Keratinocyte (primary cell): ENCODE measurements at regions not wholly inside any gene's neighbourhood (a gene's known extent, or its start where the extent isn't known, plus 50 kb on each side); places are given as distances from the start of the nearest gene placed in this dataset.

Experiments
- DNase-seq: peaks from one replicate; pipeline ENCODE4 v3.0.0-alpha.2; 2011; ENCODE audit warnings: low read depth, missing footprints, low spot score
- FAIRE-seq: peaks from 2 replicates; lab custom pipeline; 2011; peaks lifted over from hg19 to GRCh38; lab: Jason Lieb, UNC
- H2AFZ ChIP-seq: 2 replicates; pipeline ENCODE4 v1.6.0; 2012; ENCODE audit warnings: low read length, control low read depth, inconsistent platforms; ENCODE audit not compliant: control insufficient read depth
- H3K27ac ChIP-seq: 2 replicates; pipeline ENCODE4 v1.5.1; 2011; ENCODE audit warnings: low read length; ENCODE audit not compliant: control insufficient read depth, insufficient read depth
- H3K27me3 ChIP-seq: 3 replicates; pipeline ENCODE4 v1.6.0; 2011; ENCODE audit warnings: low read length; ENCODE audit not compliant: control insufficient read depth, insufficient read depth; ENCODE audit errors: extremely low read depth
- H3K36me3 ChIP-seq, 2 experiments: 2 replicates in 1 of 2; 3 replicates in 1 of 2; pipeline ENCODE4 v1.5.1; 2011; ENCODE audit warnings: low read length in 2 of 2, mild to moderate bottlenecking in 1 of 2; ENCODE audit not compliant: control insufficient read depth in 2 of 2, insufficient read depth in 2 of 2; ENCODE audit errors: extremely low read depth in 1 of 2
- H3K4me1 ChIP-seq: 3 replicates; pipeline ENCODE4 v1.5.1; 2011; ENCODE audit warnings: low read length; ENCODE audit not compliant: control insufficient read depth, insufficient read depth; ENCODE audit errors: extremely low read depth
- H3K4me2 ChIP-seq: 3 replicates; pipeline ENCODE4 v1.6.0; 2011; ENCODE audit warnings: low read depth, low read length; ENCODE audit not compliant: control insufficient read depth, insufficient read depth; ENCODE audit errors: extremely low read depth
- H3K4me3 ChIP-seq, 3 experiments: fragments of 200-600 bp in 1 of 3; sonication (generic) in 1 of 3; 2 replicates in 2 of 3; 3 replicates in 1 of 3; pipeline ENCODE4 v1.5.1; 2011 to 2016; ENCODE audit warnings: low read length in 3 of 3, mild to moderate bottlenecking in 3 of 3, control low read depth in 2 of 3, inconsistent platforms in 1 of 3, low read depth in 1 of 3, mixed read lengths in 1 of 3, mixed run types in 1 of 3, moderate library complexity in 1 of 3; ENCODE audit not compliant: control insufficient read depth in 2 of 3, insufficient read depth in 2 of 3; ENCODE audit errors: extremely low read depth in 1 of 3
- H3K79me2 ChIP-seq: 2 replicates; pipeline ENCODE4 v1.6.0; 2012; ENCODE audit warnings: low read length; ENCODE audit not compliant: control insufficient read depth, insufficient read depth
- H3K9ac ChIP-seq: 3 replicates; pipeline ENCODE4 v1.6.0; 2011; ENCODE audit warnings: low read length; ENCODE audit not compliant: control insufficient read depth, insufficient read depth; ENCODE audit errors: extremely low read depth
- H3K9me1 ChIP-seq: 3 replicates; pipeline ENCODE4 v1.6.0; 2011; ENCODE audit warnings: low read length; ENCODE audit not compliant: control insufficient read depth, insufficient read depth; ENCODE audit errors: extremely low read depth
- H3K9me3 ChIP-seq: 2 replicates; pipeline ENCODE4 v1.5.1; 2012; ENCODE audit warnings: low read depth, low read length; ENCODE audit not compliant: control insufficient read depth
- H4K20me1 ChIP-seq: 3 replicates; pipeline ENCODE4 v1.6.0; 2011; ENCODE audit warnings: low read length; ENCODE audit not compliant: control insufficient read depth, insufficient read depth; ENCODE audit errors: extremely low read depth
- CTCF ChIP-seq, 3 experiments: IDR thresholded peaks in 1 of 3; conservative IDR thresholded peaks in 1 of 3; optimal IDR thresholded peaks in 1 of 3; 2 replicates in 2 of 3; 3 replicates in 1 of 3; pipeline versions ENCODE3 to v1.5.1; 2011; ENCODE audit warnings: low read length in 3 of 3, mild to moderate bottlenecking in 3 of 3, moderate library complexity in 2 of 3, control low read depth in 1 of 3, inconsistent platforms in 1 of 3; ENCODE audit not compliant: insufficient read depth in 2 of 3; ENCODE audit errors: extremely low read depth in 1 of 3
- EZH2 ChIP-seq: IDR thresholded peaks from one replicate; pipeline ENCODE4 v1.6.1; 2012; ENCODE audit warnings: inconsistent platforms, mild to moderate bottlenecking, low read length, moderate library complexity
- dilution Hi-C: fragments of 300-500 bp; cut with MboI; formaldehyde crosslinking; loops from one replicate; pipeline ENCODE4 v1.7.0; 2020; ENCODE audit warnings: low sequenced_read_pairs; ENCODE audit not compliant: extremely low pct_ligation_motif_present

- H3K4me3 ChIP-seq, result no peak overlapping the region
- H3K9ac ChIP-seq, result no peak overlapping the region
- H3K36me3 ChIP-seq, result no peaks in the 10 kb centered on the region
- FAIRE-seq (peak; percentile 82), DNase-seq (no peak)
- dilution Hi-C loops, result no loop called here
- H3K27me3 ChIP-seq, result no peaks in the 10 kb centered on the region
- peaks cover 4% of the 10 kb centered on the region for H3K4me1 ChIP-seq
- H4K20me1 ChIP-seq, result no peaks in the 10 kb centered on the region
- H3K79me2 ChIP-seq, result no peaks in the 10 kb centered on the region
- TF ChIP-seq CTCF (optimal IDR thresholded peaks at IDR 0.05 in 1 of 3, IDR thresholded peaks at IDR 0.05 in 1 of 3, conservative IDR thresholded peaks at IDR 0.05 in 1 of 3; ENCODE audit: extremely low read depth in 1 of 3, insufficient read depth in 2 of 3, low read length in 3 of 3) (no peak), EZH2 (no peak)
- H3K27ac ChIP-seq, result no peak overlapping the region
- peak overlapping the region; percentile 27 for H2AFZ ChIP-seq
- no peak overlapping the region for H3K4me2 ChIP-seq
- H3K9me1 ChIP-seq, result no peaks in the 10 kb centered on the region
- H3K9me3 ChIP-seq, result no peaks in the 10 kb centered on the region
Observed at GRCh38 chr4:125243789-125244397, 70.9 kb upstream of the FAT4 start.

GRCh38 chr4:125235971-125236370 is 78.8 kb upstream of the FAT4 start:
- H3K4me1 ChIP-seq, result no peaks in the 10 kb centered on the region
- H3K9ac ChIP-seq, result no peak overlapping the region
- dilution Hi-C loops, result no loop called here
- FAIRE-seq, result no peak
- no peak overlapping the region for H3K27ac ChIP-seq
- no peaks in the 10 kb centered on the region for H3K36me3 ChIP-seq
- no peaks in the 10 kb centered on the region for H3K9me1 ChIP-seq
- no peak overlapping the region for H3K4me2 ChIP-seq
- no peaks in the 10 kb centered on the region for H3K79me2 ChIP-seq
- no peaks in the 10 kb centered on the region for H3K9me3 ChIP-seq
- no peaks in the 10 kb centered on the region for H3K27me3 ChIP-seq
- TF ChIP-seq CTCF (optimal IDR thresholded peaks at IDR 0.05 in 1 of 3, IDR thresholded peaks at IDR 0.05 in 1 of 3, conservative IDR thresholded peaks at IDR 0.05 in 1 of 3; ENCODE audit: extremely low read depth in 1 of 3, insufficient read depth in 2 of 3, low read length in 3 of 3) (no peak), EZH2 (no peak)
- no peak overlapping the region for H2AFZ ChIP-seq
- DNase-seq, result no peak
- H3K4me3 ChIP-seq, result no peak overlapping the region
- no peaks in the 10 kb centered on the region for H4K20me1 ChIP-seq
